ENCODE measurements at regions not wholly inside any gene's neighbourhood (a gene's known extent, or its start where the extent isn't known, plus 50 kb on each side); places are given as distances from the start of the nearest gene placed in this dataset.

- Histone ChIP-seq H3K27ac (ENCODE audit: insufficient read depth, low read depth, low read length) (no peak overlapping the region), H3K4me1 (ENCODE audit: control insufficient read depth, extremely low read depth, insufficient read depth, low read length) (no peaks in the 10 kb centered on the region), H3K4me2 (ENCODE audit: insufficient read depth, low read length) (no peak overlapping the region), H3K9me1 (replicated peaks; ENCODE audit: control insufficient read depth, extremely low read depth, insufficient read depth, low read length) (no peaks in the 10 kb centered on the region), H3K79me2 (ENCODE audit: control insufficient read depth, insufficient read depth, low read length) (no peaks in the 10 kb centered on the region), H2AFZ (ENCODE audit: low read depth, low read length) (no peak overlapping the region), H4K20me1 (replicated peaks; ENCODE audit: control insufficient read depth, extremely low read depth, insufficient read depth, low read length) (no peaks in the 10 kb centered on the region), H3K36me3 (ENCODE audit: control insufficient read depth in 2 of 2, extremely low read depth in 1 of 2, insufficient read depth in 2 of 2, low read length in 2 of 2) (no peaks in the 10 kb centered on the region), H3K9ac (replicated peaks; ENCODE audit: extremely low read depth, insufficient read depth, low read length) (no peak overlapping the region), H3K4me3 (replicated peaks in 1 of 3; ENCODE audit: insufficient read depth in 1 of 3, low read depth in 1 of 3, low read length in 3 of 3) (no peak overlapping the region), H3K9me3 (replicated peaks; ENCODE audit: control insufficient read depth, insufficient read depth, low read length) (peaks cover 12% of the 10 kb centered on the region), H3K27me3 (ENCODE audit: control insufficient read depth in 2 of 2, insufficient read depth in 2 of 2, low read length in 2 of 2) (no peaks in the 10 kb centered on the region)
- dilution Hi-C loops (cut with MboI; ENCODE audit: extremely low pct_ligation_motif_present, low sequenced_read_pairs) (no loop called here), intact Hi-C loops (cut with micrococcal nuclease) (no loop called here)
- ChIA-PET POLR2A (no interaction called here), CTCF (no interaction called here)
- DNase-seq (ENCODE audit: low read depth, low spot score) (no peak), FAIRE-seq (no peak)
- TF ChIP-seq FOS (IDR thresholded peaks at IDR 0.05; ENCODE audit: borderline replicate concordance, insufficient read depth, low read length) (no peak), POLR2AphosphoS5 (IDR thresholded peaks at IDR 0.05; ENCODE audit: insufficient read depth, low read depth, low read length) (no peak)
- no TSS peak for BruUV-seq (replicated peaks)
Measured at GRCh38 chr17:10992106-10992880, 154.4 kb upstream of the PIRT start.

- BruUV-seq (replicated peaks): no TSS peak
- H3K9me3 ChIP-seq (replicated peaks; ENCODE audit: control insufficient read depth, insufficient read depth, low read length): peaks cover 6% of the 10 kb centered on the region
- H3K27me3 ChIP-seq (ENCODE audit: control insufficient read depth in 2 of 2, insufficient read depth in 2 of 2, low read length in 2 of 2): no peaks in the 10 kb centered on the region
- no peak overlapping the region for H2AFZ ChIP-seq (ENCODE audit: low read depth, low read length)
- DNase-seq (ENCODE audit: low read depth, low spot score): no peak
- no peaks in the 10 kb centered on the region for H3K4me1 ChIP-seq (ENCODE audit: control insufficient read depth, extremely low read depth, insufficient read depth, low read length)
- dilution Hi-C loops (cut with MboI; ENCODE audit: extremely low pct_ligation_motif_present, low sequenced_read_pairs) (no loop called here), intact Hi-C loops (cut with micrococcal nuclease) (no loop called here)
- no peak overlapping the region for H3K27ac ChIP-seq (ENCODE audit: insufficient read depth, low read depth, low read length)
- no peak overlapping the region for H3K9ac ChIP-seq (replicated peaks; ENCODE audit: extremely low read depth, insufficient read depth, low read length)
- no peak overlapping the region for H3K4me2 ChIP-seq (ENCODE audit: insufficient read depth, low read length)
- H3K9me1 ChIP-seq (replicated peaks; ENCODE audit: control insufficient read depth, extremely low read depth, insufficient read depth, low read length): no peaks in the 10 kb centered on the region
- no peaks in the 10 kb centered on the region for H3K79me2 ChIP-seq (ENCODE audit: control insufficient read depth, insufficient read depth, low read length)
- TF ChIP-seq MAX (IDR thresholded peaks at IDR 0.05; ENCODE audit: insufficient read depth, insufficient read length) (no peak), MYC (IDR thresholded peaks at IDR 0.05; ENCODE audit: low read depth, low read length) (no peak), GATA2 (IDR thresholded peaks at IDR 0.05; ENCODE audit: insufficient read depth, insufficient read length, low read depth, low read length) (no peak), FOS (IDR thresholded peaks at IDR 0.05; ENCODE audit: borderline replicate concordance, insufficient read depth, low read length) (no peak), CTCF (IDR thresholded peaks at IDR 0.05; ENCODE audit: extremely low read depth in 1 of 2, insufficient read depth in 1 of 2, low read depth in 1 of 2, low read length in 2 of 2) (no peak), JUN (IDR thresholded peaks at IDR 0.05; ENCODE audit: borderline replicate concordance, insufficient read depth, insufficient read length, low read depth) (no peak), POLR2A (IDR thresholded peaks at IDR 0.05; ENCODE audit: low read depth, low read length) (no peak), EZH2 (IDR thresholded peaks at IDR 0.05; ENCODE audit: borderline replicate concordance, low read depth, low read length, severe bottlenecking) (no peak)
- ChIA-PET POLR2A (no interaction called here), CTCF (no interaction called here)
- H3K36me3 ChIP-seq (ENCODE audit: control insufficient read depth in 2 of 2, extremely low read depth in 1 of 2, insufficient read depth in 2 of 2, low read length in 2 of 2): no peaks in the 10 kb centered on the region
- FAIRE-seq: no peak
- no peaks in the 10 kb centered on the region for H4K20me1 ChIP-seq (replicated peaks; ENCODE audit: control insufficient read depth, extremely low read depth, insufficient read depth, low read length)
- no peak overlapping the region for H3K4me3 ChIP-seq (replicated peaks in 1 of 3; ENCODE audit: insufficient read depth in 1 of 3, low read depth in 1 of 3, low read length in 3 of 3)
Measured at GRCh38 chr17:10987786-10988185, 149.9 kb upstream of the PIRT start.
